ENCODE measurements at regions not wholly inside any gene's neighbourhood (a gene's known extent, or its start where the extent isn't known, plus 50 kb on each side); places are given as distances from the start of the nearest gene placed in this dataset.

DNA sequence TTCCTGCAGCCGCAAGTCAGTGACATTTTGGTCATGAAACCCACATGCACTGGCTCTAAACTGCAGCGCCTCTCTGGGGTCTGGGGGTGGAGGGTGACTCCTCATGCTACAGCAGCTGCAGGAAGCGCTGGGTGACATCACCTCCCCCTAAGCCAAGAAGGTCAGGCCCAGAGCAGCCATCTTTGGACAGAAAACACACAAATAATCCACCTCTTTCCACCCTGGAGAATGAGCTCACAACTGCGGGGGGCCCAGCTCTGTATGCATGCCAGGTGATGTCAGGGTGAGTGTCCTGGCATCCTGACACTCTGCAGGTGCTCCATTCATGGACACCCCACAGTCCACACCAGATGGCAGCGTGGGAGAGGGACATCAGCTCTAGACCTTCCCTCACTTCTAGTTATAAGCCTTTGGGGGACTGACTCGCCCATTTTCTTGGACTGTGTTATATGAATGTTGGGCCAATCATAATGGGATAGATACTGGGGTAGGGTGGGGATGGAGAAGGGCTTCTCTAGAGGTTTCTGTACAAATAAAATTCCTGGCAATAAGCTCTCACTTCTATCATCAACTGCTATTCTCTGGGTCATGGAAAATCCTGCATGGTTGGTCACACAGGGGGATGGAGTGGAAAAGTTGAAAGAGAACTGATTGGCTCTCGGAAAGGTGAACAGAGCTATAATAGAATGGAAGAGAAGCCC lies 70.7 kb upstream of the THBS1 start:
- TF ChIP-seq POLR2A (IDR thresholded peaks at IDR 0.05) = no peak
- no peak overlapping the region for H3K4me3 ChIP-seq
- H3K36me3 ChIP-seq = no peaks in the 10 kb centered on the region
- peaks cover 4% of the 10 kb centered on the region in 2 donors for H3K9me3 ChIP-seq
- H3K27ac ChIP-seq = no peak overlapping the region
- WGBS, 2 donors (ENCODE audit: low coverage in 1 of 2) = 88% methylated on average over 7 of the region's 7 CpGs; no CpG with 5 or more reads in 1 of the 2 donors
- intact Hi-C loops (cut with DNase I; ENCODE audit: low total_unique reads) (no loop called here), in situ Hi-C loops (cut with MboI; ENCODE audit: low pct_ligation_motif_present in 1 of 4, low pct_unique_long_range_greater_than_20kb in 1 of 4, low sequenced_read_pairs in 3 of 4) (no loop called here)
- no peak for DNase-seq
- H3K4me1 ChIP-seq = peaks cover 0 to 7% (median 3%) of the 10 kb centered on the region in 4 donors
- no peaks in the 10 kb centered on the region for H3K27me3 ChIP-seq

DNA sequence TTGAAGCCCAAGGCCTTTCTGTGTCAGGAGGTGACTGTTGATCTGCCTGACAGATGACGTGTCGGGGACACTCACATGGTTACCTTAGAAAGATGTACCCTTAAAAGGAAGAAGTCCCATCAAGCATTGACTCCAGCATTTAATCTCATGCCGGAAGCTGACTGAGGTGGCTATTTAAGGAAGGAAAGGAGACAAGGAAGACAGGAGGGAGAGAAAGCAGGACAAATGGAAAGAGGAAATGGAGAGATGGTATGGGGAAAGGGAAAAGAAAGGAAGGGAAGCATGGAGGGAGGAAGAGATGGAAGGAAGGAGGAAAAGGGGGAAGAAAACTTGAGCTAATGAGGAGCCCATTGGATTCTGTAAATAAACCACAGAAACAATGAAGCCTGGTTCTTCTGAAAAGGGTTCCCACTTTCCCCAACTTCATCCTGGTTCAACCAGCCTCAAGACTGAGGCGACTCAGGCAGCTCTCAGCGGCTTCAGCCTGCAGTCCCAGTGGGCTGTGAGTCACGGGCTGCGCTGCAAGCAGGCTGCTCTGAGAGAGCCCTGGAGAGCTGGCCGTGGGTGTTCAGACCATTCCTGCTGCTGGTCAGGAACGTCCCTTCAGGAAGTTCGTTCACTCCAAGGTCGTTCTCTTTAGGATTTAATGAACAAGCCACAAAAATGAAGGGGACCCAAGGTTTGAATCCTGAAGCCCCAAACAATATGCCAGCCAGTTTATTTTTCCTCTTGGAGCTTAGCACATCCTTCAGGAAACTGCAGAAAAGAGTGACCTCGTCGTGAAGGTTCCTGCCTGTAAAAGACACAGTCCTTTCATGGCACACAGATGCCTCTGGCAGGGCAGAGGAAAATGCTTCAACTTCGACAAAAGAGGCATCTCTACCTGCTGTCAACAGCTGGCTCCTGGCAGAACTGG lies 69.6 kb upstream of the THBS1 start:
- Histone ChIP-seq H3K36me3 (no peaks in the 10 kb centered on the region), H3K4me1 (peaks cover 0 to 7% (median 3%) of the 10 kb centered on the region in 4 donors), H3K27me3 (no peaks in the 10 kb centered on the region), H3K9me3 (peaks cover 5 to 8% of the 10 kb centered on the region in 2 donors), H3K27ac (peak overlapping the region in 2 of 4 donors; percentile 34 to 41), H3K4me3 (no peak overlapping the region)
- intact Hi-C loops (cut with DNase I; ENCODE audit: low total_unique reads) = no loop called here
- in situ Hi-C loops (cut with MboI; ENCODE audit: low pct_ligation_motif_present in 1 of 4, low pct_unique_long_range_greater_than_20kb in 1 of 4, low sequenced_read_pairs in 3 of 4) = no loop called here
- no peak for TF ChIP-seq POLR2AphosphoS5 (IDR thresholded peaks at IDR 0.05)
- TF ChIP-seq EP300 (IDR thresholded peaks at IDR 0.05; ENCODE audit: low read depth) = no peak
- TF ChIP-seq POLR2A (IDR thresholded peaks at IDR 0.05) = no peak
- 76 to 79% methylated on average over 3 to 14 of the region's 14 CpGs for WGBS, 2 donors (ENCODE audit: low coverage in 1 of 2)
- DNase-seq = peak; percentile 33

DNA sequence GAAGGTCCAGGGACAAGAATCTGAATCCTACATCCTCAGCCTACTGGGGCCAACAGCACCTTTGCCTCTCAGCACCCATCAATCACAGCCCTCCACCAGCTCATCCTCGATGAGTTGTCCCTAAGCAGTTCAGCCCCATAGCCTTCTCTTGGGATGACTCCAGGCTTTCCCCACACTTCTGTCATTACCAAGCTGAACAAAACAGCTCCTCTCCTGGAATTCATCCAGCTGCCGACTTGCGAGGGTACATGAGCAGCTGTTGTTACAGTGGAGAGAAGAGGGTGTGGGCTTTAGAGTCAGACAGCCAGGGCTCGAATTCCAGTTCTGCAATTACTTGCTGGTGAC lies 69.0 kb upstream of the THBS1 start:
- peak overlapping the region in 2 of 4 donors; percentile 34 to 41 for H3K27ac ChIP-seq
- H3K36me3 ChIP-seq = no peaks in the 10 kb centered on the region
- peaks cover 5 to 8% of the 10 kb centered on the region in 2 donors for H3K9me3 ChIP-seq
- no peak for DNase-seq
- H3K4me3 ChIP-seq = no peak overlapping the region
- H3K4me1 ChIP-seq = peaks cover 0 to 7% (median 3%) of the 10 kb centered on the region in 4 donors
- 43% methylated on average over 4 of the region's 4 CpGs; no CpG with 5 or more reads in 1 of the 2 donors for WGBS, 2 donors (ENCODE audit: low coverage in 1 of 2)
- no peaks in the 10 kb centered on the region for H3K27me3 ChIP-seq
- intact Hi-C loops (cut with DNase I; ENCODE audit: low total_unique reads) (no loop called here), in situ Hi-C loops (cut with MboI; ENCODE audit: low pct_ligation_motif_present in 1 of 4, low pct_unique_long_range_greater_than_20kb in 1 of 4, low sequenced_read_pairs in 3 of 4) (no loop called here)
- TF ChIP-seq EP300 (IDR thresholded peaks at IDR 0.05; ENCODE audit: low read depth) (no peak), POLR2A (IDR thresholded peaks at IDR 0.05) (no peak), POLR2AphosphoS5 (IDR thresholded peaks at IDR 0.05) (no peak)
- TF ChIP-seq, protein P1, sequence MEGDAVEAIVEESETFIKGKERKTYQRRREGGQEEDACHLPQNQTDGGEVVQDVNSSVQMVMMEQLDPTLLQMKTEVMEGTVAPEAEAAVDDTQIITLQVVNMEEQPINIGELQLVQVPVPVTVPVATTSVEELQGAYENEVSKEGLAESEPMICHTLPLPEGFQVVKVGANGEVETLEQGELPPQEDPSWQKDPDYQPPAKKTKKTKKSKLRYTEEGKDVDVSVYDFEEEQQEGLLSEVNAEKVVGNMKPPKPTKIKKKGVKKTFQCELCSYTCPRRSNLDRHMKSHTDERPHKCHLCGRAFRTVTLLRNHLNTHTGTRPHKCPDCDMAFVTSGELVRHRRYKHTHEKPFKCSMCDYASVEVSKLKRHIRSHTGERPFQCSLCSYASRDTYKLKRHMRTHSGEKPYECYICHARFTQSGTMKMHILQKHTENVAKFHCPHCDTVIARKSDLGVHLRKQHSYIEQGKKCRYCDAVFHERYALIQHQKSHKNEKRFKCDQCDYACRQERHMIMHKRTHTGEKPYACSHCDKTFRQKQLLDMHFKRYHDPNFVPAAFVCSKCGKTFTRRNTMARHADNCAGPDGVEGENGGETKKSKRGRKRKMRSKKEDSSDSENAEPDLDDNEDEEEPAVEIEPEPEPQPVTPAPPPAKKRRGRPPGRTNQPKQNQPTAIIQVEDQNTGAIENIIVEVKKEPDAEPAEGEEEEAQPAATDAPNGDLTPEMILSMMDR (IDR thresholded peaks at IDR 0.05) = no peak

DNA sequence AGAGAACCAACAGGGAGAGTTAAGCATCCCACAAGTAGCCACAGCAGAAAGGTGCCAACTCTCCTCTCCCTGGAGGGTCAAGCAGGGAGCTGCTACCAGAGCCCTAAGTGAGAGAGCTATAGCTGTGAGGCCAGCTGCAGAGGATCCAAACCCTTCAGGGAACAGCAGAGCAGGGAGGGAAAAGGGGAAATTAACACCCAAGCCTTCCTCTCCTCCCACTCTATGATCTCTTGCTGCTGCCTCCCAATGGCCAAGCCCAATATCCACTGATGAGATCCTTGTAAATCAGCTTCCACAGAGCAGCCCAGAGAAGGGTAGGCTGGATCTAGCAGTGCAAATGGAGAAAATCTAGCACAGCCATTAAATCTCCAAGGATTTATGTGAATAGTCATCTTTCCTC lies 68.2 kb upstream of the THBS1 start:
- Histone ChIP-seq H3K4me1 (peaks cover 0 to 7% (median 3%) of the 10 kb centered on the region in 4 donors), H3K27me3 (no peaks in the 10 kb centered on the region), H3K36me3 (no peaks in the 10 kb centered on the region), H3K4me3 (no peak overlapping the region), H3K27ac (no peak overlapping the region), H3K9me3 (peaks cover 5 to 8% of the 10 kb centered on the region in 2 donors)
- in situ Hi-C loops (cut with MboI; ENCODE audit: low pct_ligation_motif_present in 1 of 4, low pct_unique_long_range_greater_than_20kb in 1 of 4, low sequenced_read_pairs in 3 of 4) (no loop called here), intact Hi-C loops (cut with DNase I; ENCODE audit: low total_unique reads) (no loop called here)
- no peak for DNase-seq
- TF ChIP-seq, protein P1 (IDR thresholded peaks at IDR 0.05) = no peak
- TF ChIP-seq POLR2AphosphoS5 (IDR thresholded peaks at IDR 0.05) (no peak), POLR2A (IDR thresholded peaks at IDR 0.05) (no peak), EP300 (IDR thresholded peaks at IDR 0.05; ENCODE audit: low read depth) (no peak)

DNA sequence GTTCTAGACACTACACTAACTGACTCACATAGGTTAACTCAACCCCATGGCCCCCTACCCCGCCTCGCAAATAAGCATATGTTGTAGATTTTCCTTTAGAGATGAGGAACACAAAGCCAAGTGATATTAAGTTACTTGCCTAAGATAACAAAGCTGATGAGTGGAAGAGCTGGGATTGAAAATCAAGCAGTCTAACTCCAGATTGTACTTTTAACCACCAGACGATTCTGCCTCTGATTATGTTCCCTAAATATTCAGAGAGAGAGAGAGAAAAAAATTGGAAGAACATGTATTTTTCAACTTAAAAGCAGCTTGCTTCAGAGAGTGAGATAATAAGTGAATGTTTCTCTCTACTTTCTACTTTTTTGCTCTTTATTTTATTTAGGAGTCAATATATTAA lies 66.9 kb upstream of the THBS1 start:
- TF ChIP-seq EP300 (IDR thresholded peaks at IDR 0.05; ENCODE audit: low read depth) = no peak
- no peak for TF ChIP-seq POLR2A (IDR thresholded peaks at IDR 0.05)
- no peak for TF ChIP-seq POLR2AphosphoS5 (IDR thresholded peaks at IDR 0.05)
- TF ChIP-seq, protein P1 (IDR thresholded peaks at IDR 0.05) = no peak
- Histone ChIP-seq H3K27ac (no peak overlapping the region), H3K4me3 (no peak overlapping the region), H3K36me3 (no peaks in the 10 kb centered on the region), H3K4me1 (peaks cover 0 to 7% (median 3%) of the 10 kb centered on the region in 4 donors), H3K9me3 (peaks cover 5 to 8% of the 10 kb centered on the region in 2 donors), H3K27me3 (no peaks in the 10 kb centered on the region)
- intact Hi-C loops (cut with DNase I; ENCODE audit: low total_unique reads) = no loop called here
- in situ Hi-C loops (cut with MboI; ENCODE audit: low pct_ligation_motif_present in 1 of 4, low pct_unique_long_range_greater_than_20kb in 1 of 4, low sequenced_read_pairs in 3 of 4) = no loop called here
- no peak for DNase-seq
- WGBS, 2 donors (ENCODE audit: low coverage in 1 of 2) = 90 to 93% methylated on average over 3 of the region's 3 CpGs

Measured in transverse colon (tissue), 4 donors.